ENCODE measurements at regions not wholly inside any gene's neighbourhood (a gene's known extent, or its start where the extent isn't known, plus 50 kb on each side); places are given as distances from the start of the nearest gene placed in this dataset.
"Not testable (repeated sequence)": the region's sequence is repeated elsewhere in the genome, so short reads cannot be mapped to it uniquely, and the experiment has no call there.

GRCh38 chr2:180927030-180927686, 53.2 kb upstream of the UBE2E3 start:
- DNase-seq: no peak

- DNase-seq: no peak
These were observed 54.7 kb upstream of the UBE2E3 start for GRCh38 chr2:180925700-180926099.

- DNase-seq: no peak
These were observed 56.3 kb upstream of the UBE2E3 start for GRCh38 chr2:180924063-180924462.

GRCh38 chr2:180910831-180911665, 69.4 kb upstream of the UBE2E3 start:
- DNase-seq: no peak

- DNase-seq: no peak
These were observed 72.7 kb upstream of the UBE2E3 start for GRCh38 chr2:180907731-180908130.

- DNase-seq: no peak
These were observed 74.9 kb upstream of the UBE2E3 start for GRCh38 chr2:180905461-180905860.

GRCh38 chr2:180905002-180905401, 75.4 kb upstream of the UBE2E3 start:
- DNase-seq: no peak

- no peak for DNase-seq
These were observed 79.1 kb upstream of the UBE2E3 start for GRCh38 chr2:180901331-180901730.

GRCh38 chr2:180893752-180894151, 86.7 kb upstream of the UBE2E3 start:
- DNase-seq: no peak

GRCh38 chr2:180892091-180892490, 88.3 kb upstream of the UBE2E3 start:
- DNase-seq: no peak

- no peak for DNase-seq
These were observed 89.0 kb upstream of the UBE2E3 start for GRCh38 chr2:180891360-180891759.

- DNase-seq: no peak
These were observed 89.6 kb upstream of the UBE2E3 start for GRCh38 chr2:180890781-180891180.

- no peak for DNase-seq
These were observed 97.4 kb upstream of the UBE2E3 start for GRCh38 chr2:180882959-180883358.

- DNase-seq: no peak
These were observed 103.9 kb upstream of the UBE2E3 start for GRCh38 chr2:180876506-180876905.

GRCh38 chr2:180873219-180873618, 107.2 kb upstream of the UBE2E3 start:
- DNase-seq: no peak

GRCh38 chr2:180872781-180873180, 107.6 kb upstream of the UBE2E3 start:
- not testable (repeated sequence) for DNase-seq

GRCh38 chr2:180872255-180872654, 108.2 kb upstream of the UBE2E3 start:
- no peak for DNase-seq

- DNase-seq: no peak
These were observed 108.8 kb upstream of the UBE2E3 start for GRCh38 chr2:180871649-180872048.

- DNase-seq: no peak
These were observed 130.6 kb upstream of the UBE2E3 start for GRCh38 chr2:180849851-180850250.

- DNase-seq: no peak
These were observed 132.0 kb upstream of the UBE2E3 start for GRCh38 chr2:180848393-180848792.

GRCh38 chr2:180846756-180847472, 133.5 kb upstream of the UBE2E3 start:
- no peak for DNase-seq

- no peak for DNase-seq
These were observed 137.9 kb upstream of the UBE2E3 start for GRCh38 chr2:180842461-180842860.

- no peak for DNase-seq
These were observed 139.8 kb upstream of the UBE2E3 start for GRCh38 chr2:180840641-180841040.

- no peak for DNase-seq
These were observed 150.6 kb upstream of the UBE2E3 start for GRCh38 chr2:180829836-180830235.
